HepG2 (cell line): ENCODE measurements at regions not wholly inside any gene's neighbourhood (a gene's known extent, or its start where the extent isn't known, plus 50 kb on each side); places are given as distances from the start of the nearest gene placed in this dataset.

Experiments
- ATAC-seq: fragments of 200-7000 bp; cut with Tn5 transposase; 3 replicates; pipeline ENCODE4 v1.9.1; 2020; ENCODE audit warnings: mild to moderate bottlenecking, moderate library complexity
- BruUV-seq: library from RNA; stranded (reverse); fragments of 400-500 nt; replicated peaks from 2 replicates; lab custom pipeline; 2021; lab: Mats Ljungman, UMichigan
- CTCF ChIA-PET: fragments of 300-600 bp; formaldehyde crosslinking; extraction: SDS; loops from one replicate; lab custom pipeline; 2021; ENCODE audit warnings: low total read pairs, inconsistent platforms, low intra/inter-chr PET ratio; lab: Yijun Ruan, JAX
- POLR2A ChIA-PET: fragments of 350-600 bp; sonication (Branson Sonifier 250); formaldehyde crosslinking; loops from one replicate; lab custom pipeline; 2020; ENCODE audit warnings: antibody characterized with exemption, inconsistent platforms; lab: Yijun Ruan, JAX
- DNase-seq: peaks from one replicate; pipeline ENCODE4 v3.0.0-alpha.2; 2015; ENCODE audit warnings: low spot score
- FAIRE-seq: peaks from 3 replicates; lab custom pipeline; 2011; peaks lifted over from hg19 to GRCh38; lab: Jason Lieb, UNC
- H2AFZ ChIP-seq: one replicate; pipeline ENCODE4 v1.6.1; 2011; ENCODE audit warnings: low read length, inconsistent platforms
- H3K27ac ChIP-seq: fragments of 300-600 bp; 3 replicates; pipeline ENCODE4 v1.8.0; 2011; ENCODE audit warnings: mixed run types, mild to moderate bottlenecking, mixed read lengths, low read length, inconsistent platforms; ENCODE audit not compliant: insufficient read depth; ENCODE audit errors: extremely low read length
- H3K27me3 ChIP-seq, 2 experiments: fragments of 200-600 bp in 1 of 2; 2 replicates in 1 of 2; 3 replicates in 1 of 2; pipeline versions ENCODE4 v1.6.0 to v1.8.0; 2011; ENCODE audit warnings: low read length in 2 of 2, mild to moderate bottlenecking in 2 of 2, moderate library complexity in 2 of 2, inconsistent platforms in 1 of 2; ENCODE audit not compliant: insufficient read depth in 2 of 2, control insufficient read depth in 1 of 2
- H3K36me3 ChIP-seq, 2 experiments: fragments of 200-600 bp in 1 of 2; replicated peaks in 1 of 2; 2 replicates in 1 of 2; 3 replicates in 1 of 2; pipeline versions ENCODE4 v1.5.1 to v1.8.0; 2011; ENCODE audit warnings: low read length in 2 of 2, inconsistent platforms in 1 of 2; ENCODE audit not compliant: insufficient read depth in 2 of 2, control insufficient read depth in 1 of 2
- H3K4me1 ChIP-seq: 2 replicates; pipeline ENCODE4 v1.5.1; 2012; ENCODE audit warnings: low read length, inconsistent platforms; ENCODE audit not compliant: insufficient read depth
- H3K4me2 ChIP-seq: 2 replicates; pipeline ENCODE4 v1.6.0; 2011; ENCODE audit warnings: low read depth, low read length, inconsistent platforms
- H3K4me3 ChIP-seq, 3 experiments: fragments of 200-600 bp in 1 of 3; sonication (generic), shearing (Covaris generic) in 1 of 3; replicated peaks in 1 of 3; 2 replicates each; pipeline ENCODE4 v1.5.1; 2011 to 2016; ENCODE audit warnings: low read length in 3 of 3, inconsistent platforms in 2 of 3, low read depth in 2 of 3, mild to moderate bottlenecking in 2 of 3, control low read depth in 1 of 3, mixed read lengths in 1 of 3; ENCODE audit not compliant: insufficient read depth in 1 of 3
- H3K79me2 ChIP-seq: one replicate; pipeline ENCODE4 v1.6.1; 2011; ENCODE audit warnings: low read length, inconsistent platforms; ENCODE audit not compliant: insufficient read depth
- H3K9ac ChIP-seq: 2 replicates; pipeline ENCODE4 v1.6.0; 2011; ENCODE audit warnings: mild to moderate bottlenecking, low read depth, low read length, inconsistent platforms; ENCODE audit not compliant: insufficient read depth
- H3K9me3 ChIP-seq: 2 replicates; pipeline ENCODE4 v1.5.1; 2012; ENCODE audit warnings: mild to moderate bottlenecking, low read length
- H4K20me1 ChIP-seq: 2 replicates; pipeline ENCODE4 v1.6.0; 2011; ENCODE audit warnings: inconsistent platforms, mild to moderate bottlenecking, low read length, moderate library complexity; ENCODE audit not compliant: insufficient read depth
- ATM ChIP-seq: fragments of 450-650 bp; IDR thresholded peaks from 2 replicates; pipeline ENCODE4 v1.7.1; 2017; ENCODE audit warnings: mild to moderate bottlenecking, borderline replicate concordance
- GATA4 ChIP-seq: sonication (generic); IDR thresholded peaks from 2 replicates; pipeline ENCODE4 v1.6.1; 2016; ENCODE audit warnings: antibody characterized with exemption, low read depth, borderline replicate concordance
- GTF2F1 ChIP-seq: fragments of 150-350 bp; IDR thresholded peaks from 2 replicates; pipeline ENCODE4 v1.6.1; 2014; ENCODE audit warnings: low read length
- HHEX ChIP-seq: IDR thresholded peaks from 2 replicates; pipeline ENCODE4 v1.6.1; 2016; ENCODE audit warnings: control low read depth
- HNRNPK ChIP-seq: fragments of 200-400 bp; formaldehyde crosslinking; IDR thresholded peaks from 2 replicates; pipeline ENCODE4 v1.6.1; 2018; ENCODE audit warnings: low read length, low read depth, moderate library complexity, mild to moderate bottlenecking; ENCODE audit not compliant: poor library complexity, severe bottlenecking
- MAZ ChIP-seq, 2 experiments: sonication (generic) in 1 of 2; formaldehyde crosslinking in 1 of 2; IDR thresholded peaks; 2 replicates each; pipeline versions ENCODE4 v1.5.0 to v1.6.1; 2012 to 2020; ENCODE audit warnings: low read depth in 2 of 2, mild to moderate bottlenecking in 2 of 2, borderline replicate concordance in 1 of 2, improper control_type of control experiment in 1 of 2, low read length in 1 of 2, missing genetic modification reagents in 1 of 2, moderate library complexity in 1 of 2
- MIXL1 ChIP-seq: IDR thresholded peaks from 2 replicates; pipeline ENCODE4 v1.6.1; 2016
- MXD4 ChIP-seq: IDR thresholded peaks from 2 replicates; pipeline ENCODE4 v1.6.1; 2016; ENCODE audit warnings: mild to moderate bottlenecking, missing biosample characterization, missing genetic modification reagents
- ZFAT ChIP-seq: sonication (generic); formaldehyde crosslinking; conservative IDR thresholded peaks from 2 replicates; pipeline ENCODE4 v1.8.1; 2023; ENCODE audit warnings: missing genetic modification reagents, inconsistent platforms
- ZSCAN29 ChIP-seq: sonication (generic); formaldehyde crosslinking; conservative IDR thresholded peaks from 2 replicates; pipeline ENCODE4 v1.4.0; 2020; ENCODE audit warnings: mild to moderate bottlenecking, missing genetic modification reagents
- WGBS: methylation state at CpG from one replicate; pipeline ENCODE4 v1.1.6; 2017; ENCODE audit warnings: low lambda C conversion rate; 5-methylcytosine and 5-hydroxymethylcytosine counted together
- in situ Hi-C: cut with HindIII; loops from 2 replicates; pipeline ENCODE4 v1.10.0; 2017; ENCODE audit warnings: low pct_unique_long_range_greater_than_20kb; ENCODE audit not compliant: extremely low pct_ligation_motif_present
- intact Hi-C: fragments of 100-400 bp; cut with micrococcal nuclease; formaldehyde crosslinking; loops from one replicate; pipeline ENCODE4 v1.10.0; 2022; ENCODE audit not compliant: unreplicated experiment
- TF ChIP-seq, protein P1 (sequence below): sonication (generic); formaldehyde crosslinking; IDR thresholded peaks from 2 replicates; pipeline ENCODE4 v1.4.0; 2020; ENCODE audit warnings: missing genetic modification reagents, borderline replicate concordance
- TF ChIP-seq, protein P2 (sequence below): sonication (generic); formaldehyde crosslinking; conservative IDR thresholded peaks from 2 replicates; pipeline ENCODE4 v1.8.0; 2022; ENCODE audit warnings: mild to moderate bottlenecking, moderate library complexity, missing genetic modification reagents
- TF ChIP-seq, protein P3 (sequence below): sonication (generic); formaldehyde crosslinking; conservative IDR thresholded peaks from 2 replicates; pipeline ENCODE4 v1.4.0; 2020; ENCODE audit warnings: missing genetic modification reagents

DNA sequence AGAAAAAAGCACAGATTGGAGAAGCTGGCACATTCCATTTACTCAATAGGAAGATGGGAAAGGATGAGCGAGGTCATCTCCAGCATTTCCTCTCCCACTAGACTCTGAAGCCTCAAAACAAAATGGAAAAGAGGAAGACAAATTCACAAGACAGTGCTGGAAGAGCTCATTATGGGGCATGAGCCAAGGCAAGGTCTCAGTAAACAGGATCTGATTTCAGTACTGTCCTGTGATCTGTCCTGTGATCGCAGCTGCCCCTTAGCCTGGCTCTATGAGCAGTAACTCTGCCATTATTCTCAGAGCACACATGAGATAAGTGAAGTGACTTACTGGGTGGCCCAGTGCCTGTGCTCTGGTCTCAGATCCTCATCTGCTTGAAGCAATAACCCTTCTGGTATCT, 68.1 kb upstream of the SLC4A11 start:
- POLR2A ChIA-PET: no interaction called here
- BruUV-seq: no TSS peak
- no peaks in the 10 kb centered on the region for H3K27me3 ChIP-seq
- H3K4me2 ChIP-seq: no peak overlapping the region
- ATAC-seq (no peak), DNase-seq (no peak), FAIRE-seq (no peak)
- H3K9ac ChIP-seq: no peak overlapping the region
- CTCF ChIA-PET: no interaction called here
- no peaks in the 10 kb centered on the region for H3K79me2 ChIP-seq
- no peak overlapping the region for H2AFZ ChIP-seq
- H3K4me3 ChIP-seq: no peak overlapping the region
- WGBS: 94% methylated on average over 2 of the region's 2 CpGs
- no peak overlapping the region for H3K27ac ChIP-seq
- no peaks in the 10 kb centered on the region for H4K20me1 ChIP-seq
- in situ Hi-C loops (no loop called here), intact Hi-C loops (no loop called here)
- TF ChIP-seq, protein P1, sequence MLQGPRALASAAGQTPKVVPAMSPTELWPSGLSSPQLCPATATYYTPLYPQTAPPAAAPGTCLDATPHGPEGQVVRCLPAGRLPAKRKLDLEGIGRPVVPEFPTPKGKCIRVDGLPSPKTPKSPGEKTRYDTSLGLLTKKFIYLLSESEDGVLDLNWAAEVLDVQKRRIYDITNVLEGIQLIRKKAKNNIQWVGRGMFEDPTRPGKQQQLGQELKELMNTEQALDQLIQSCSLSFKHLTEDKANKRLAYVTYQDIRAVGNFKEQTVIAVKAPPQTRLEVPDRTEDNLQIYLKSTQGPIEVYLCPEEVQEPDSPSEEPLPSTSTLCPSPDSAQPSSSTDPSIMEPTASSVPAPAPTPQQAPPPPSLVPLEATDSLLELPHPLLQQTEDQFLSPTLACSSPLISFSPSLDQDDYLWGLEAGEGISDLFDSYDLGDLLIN: 0 out of 2 replicates have a peak, but pooled peaks have one; percentile 26
- TF ChIP-seq ZFAT (CRISPR knock-in tag): no peak
- no peaks in the 10 kb centered on the region for H3K4me1 ChIP-seq
- H3K9me3 ChIP-seq: no peaks in the 10 kb centered on the region
- peaks cover 23 to 61% of the 10 kb centered on the region in 2 experiments for H3K36me3 ChIP-seq

DNA sequence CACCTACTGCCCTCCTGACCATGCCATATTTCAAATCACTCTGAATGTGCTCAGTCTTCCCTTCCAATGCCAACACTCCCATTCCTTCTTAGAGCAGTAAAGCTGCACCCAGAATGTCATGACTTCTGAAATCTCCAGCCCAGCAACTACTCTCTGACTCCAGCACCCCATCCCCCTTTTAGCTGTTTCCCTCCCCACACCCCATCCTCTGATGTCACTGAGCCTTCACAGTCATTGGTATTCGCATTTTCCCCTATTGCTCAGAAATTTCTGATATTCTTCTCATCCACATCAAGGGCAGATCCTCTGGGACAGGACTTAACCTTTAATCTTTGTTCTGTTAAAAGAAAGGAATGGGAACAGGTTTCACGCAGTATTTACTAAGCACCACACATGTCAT, 67.1 kb upstream of the SLC4A11 start:
- no peaks in the 10 kb centered on the region for H3K9me3 ChIP-seq
- H3K4me2 ChIP-seq: no peak overlapping the region
- no peak overlapping the region for H3K9ac ChIP-seq
- H4K20me1 ChIP-seq: no peaks in the 10 kb centered on the region
- H3K79me2 ChIP-seq: no peaks in the 10 kb centered on the region
- H3K4me1 ChIP-seq: no peaks in the 10 kb centered on the region
- FAIRE-seq: no peak
- H3K4me3 ChIP-seq: no peak overlapping the region
- peaks cover 23 to 55% of the 10 kb centered on the region in 2 experiments for H3K36me3 ChIP-seq
- no peak for DNase-seq
- no peak overlapping the region for H3K27ac ChIP-seq
- ATAC-seq: no peak; the same call in 2 of the 3 replicates
- H3K27me3 ChIP-seq: no peaks in the 10 kb centered on the region
- POLR2A ChIA-PET: no interaction called here
- 95% methylated on average over 2 of the region's 2 CpGs for WGBS
- no peak overlapping the region for H2AFZ ChIP-seq
- intact Hi-C loops: no loop called here
- CTCF ChIA-PET: no interaction called here
- in situ Hi-C loops: no loop called here
- BruUV-seq: no TSS peak
- TF ChIP-seq, protein P2, sequence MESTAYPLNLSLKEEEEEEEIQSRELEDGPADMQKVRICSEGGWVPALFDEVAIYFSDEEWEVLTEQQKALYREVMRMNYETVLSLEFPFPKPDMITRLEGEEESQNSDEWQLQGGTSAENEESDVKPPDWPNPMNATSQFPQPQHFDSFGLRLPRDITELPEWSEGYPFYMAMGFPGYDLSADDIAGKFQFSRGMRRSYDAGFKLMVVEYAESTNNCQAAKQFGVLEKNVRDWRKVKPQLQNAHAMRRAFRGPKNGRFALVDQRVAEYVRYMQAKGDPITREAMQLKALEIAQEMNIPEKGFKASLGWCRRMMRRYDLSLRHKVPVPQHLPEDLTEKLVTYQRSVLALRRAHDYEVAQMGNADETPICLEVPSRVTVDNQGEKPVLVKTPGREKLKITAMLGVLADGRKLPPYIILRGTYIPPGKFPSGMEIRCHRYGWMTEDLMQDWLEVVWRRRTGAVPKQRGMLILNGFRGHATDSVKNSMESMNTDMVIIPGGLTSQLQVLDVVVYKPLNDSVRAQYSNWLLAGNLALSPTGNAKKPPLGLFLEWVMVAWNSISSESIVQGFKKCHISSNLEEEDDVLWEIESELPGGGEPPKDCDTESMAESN: no peak
- TF ChIP-seq MXD4 (CRISPR knock-in tag) (no peak), ZSCAN29 (no peak), GATA4 (no peak), HHEX (no peak), GTF2F1 (no peak), MAZ (IDR thresholded peaks at IDR 0.05; ENCODE audit: borderline replicate concordance, low read depth, low read length) (no peak), MAZ (CRISPR knock-in tag; IDR thresholded peaks at IDR 0.05; ENCODE audit: low read depth) (no peak), HNRNPK (no peak), ATM (no peak), MIXL1 (CRISPR knock-in tag) (no peak)
- TF ChIP-seq, protein P3, sequence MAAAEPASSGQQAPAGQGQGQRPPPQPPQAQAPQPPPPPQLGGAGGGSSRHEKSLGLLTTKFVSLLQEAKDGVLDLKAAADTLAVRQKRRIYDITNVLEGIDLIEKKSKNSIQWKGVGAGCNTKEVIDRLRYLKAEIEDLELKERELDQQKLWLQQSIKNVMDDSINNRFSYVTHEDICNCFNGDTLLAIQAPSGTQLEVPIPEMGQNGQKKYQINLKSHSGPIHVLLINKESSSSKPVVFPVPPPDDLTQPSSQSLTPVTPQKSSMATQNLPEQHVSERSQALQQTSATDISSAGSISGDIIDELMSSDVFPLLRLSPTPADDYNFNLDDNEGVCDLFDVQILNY (CRISPR knock-in tag): no peak
